GM18873 (cell line): ENCODE measurements at regions not wholly inside any gene's neighbourhood (a gene's known extent, or its start where the extent isn't known, plus 50 kb on each side); places are given as distances from the start of the nearest gene placed in this dataset.

ENCODE experiments used
- ATAC-seq: cut with Tn5 transposase; IDR thresholded peaks from one replicate; pipeline ENCODE4 v1.9.1; 2021; ENCODE audit warnings: mild to moderate bottlenecking, moderate library complexity, moderate number of reproducible peaks; ENCODE audit not compliant: unreplicated experiment, low FRiP score

DNA sequence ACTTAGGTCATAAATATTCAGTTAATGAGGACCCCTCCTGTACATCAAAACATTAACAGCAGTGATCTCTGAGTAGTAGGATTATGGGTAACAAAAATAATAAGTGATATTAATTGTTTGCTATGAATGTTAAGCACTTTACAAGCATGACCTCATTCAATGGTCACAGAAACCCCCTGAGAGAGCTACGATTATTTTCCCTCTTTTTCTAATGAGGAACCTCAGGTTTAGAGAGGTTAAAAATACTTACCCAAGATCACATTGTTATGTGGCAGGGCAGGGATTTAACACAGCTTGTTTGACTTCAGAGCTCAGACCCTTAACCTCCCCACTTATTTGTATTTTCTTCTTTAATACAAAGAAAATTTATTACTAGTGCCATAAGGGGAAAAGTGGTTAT lies 228.2 kb downstream of the TBL1XR1 start:
- ATAC-seq, result no peak

DNA sequence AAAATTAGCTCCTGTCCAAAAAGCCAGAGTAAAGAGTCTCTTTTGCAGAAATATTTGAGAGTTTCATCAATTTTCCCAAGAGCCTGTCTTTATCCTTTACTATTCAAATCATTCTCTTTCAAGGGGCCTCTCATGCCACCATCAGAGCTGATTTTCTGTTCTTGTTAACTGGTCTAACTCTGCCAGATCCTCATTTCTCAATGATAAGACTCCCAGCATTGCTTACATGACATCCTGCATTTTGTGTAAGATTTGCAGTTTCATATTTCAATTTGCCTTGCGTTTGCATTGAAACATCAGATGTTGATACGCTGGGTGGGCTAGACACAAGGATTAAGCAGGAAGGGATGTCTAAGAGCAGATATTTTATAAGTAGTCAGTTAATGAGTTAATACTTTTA lies 228.7 kb downstream of the TBL1XR1 start:
- ATAC-seq, result no peak

DNA sequence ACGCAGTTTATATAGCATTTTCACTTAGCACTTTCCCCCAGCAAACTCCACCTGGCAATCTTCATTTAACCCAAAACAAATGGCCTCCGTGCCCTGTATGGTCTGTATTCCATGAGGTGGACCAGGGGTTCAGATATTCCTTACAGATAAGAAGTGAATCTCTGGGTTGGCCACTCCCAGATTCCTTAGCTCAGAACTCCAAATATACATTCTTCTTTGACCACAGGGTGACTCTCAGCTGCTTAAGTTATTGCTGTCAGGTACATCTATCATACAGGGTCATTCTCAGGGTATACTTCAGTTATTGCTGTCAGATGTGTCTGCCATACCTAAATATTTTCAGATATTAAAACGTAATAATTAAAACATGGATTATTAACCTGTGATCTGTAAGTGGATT lies 229.8 kb downstream of the TBL1XR1 start:
- ATAC-seq, result no peak

DNA sequence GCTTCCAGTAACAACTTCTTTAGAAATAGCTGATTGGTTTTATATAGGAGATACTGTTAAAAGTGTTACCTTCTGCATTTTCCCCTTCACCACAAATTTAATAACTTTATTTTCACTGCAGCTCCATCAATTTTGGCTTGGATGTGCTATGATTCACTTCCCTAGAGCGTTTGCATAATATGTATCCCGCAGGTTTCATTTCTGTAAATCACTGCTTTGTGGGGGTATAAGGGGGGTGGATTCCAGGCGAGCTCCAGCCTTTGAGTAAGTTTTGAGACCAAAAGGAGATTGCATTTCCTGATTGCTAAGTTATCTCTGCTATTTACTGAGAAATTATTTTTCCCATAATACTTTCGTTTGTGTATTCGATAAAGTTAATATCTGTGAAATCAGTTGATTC lies 232.6 kb downstream of the TBL1XR1 start:
- no peak for ATAC-seq

DNA sequence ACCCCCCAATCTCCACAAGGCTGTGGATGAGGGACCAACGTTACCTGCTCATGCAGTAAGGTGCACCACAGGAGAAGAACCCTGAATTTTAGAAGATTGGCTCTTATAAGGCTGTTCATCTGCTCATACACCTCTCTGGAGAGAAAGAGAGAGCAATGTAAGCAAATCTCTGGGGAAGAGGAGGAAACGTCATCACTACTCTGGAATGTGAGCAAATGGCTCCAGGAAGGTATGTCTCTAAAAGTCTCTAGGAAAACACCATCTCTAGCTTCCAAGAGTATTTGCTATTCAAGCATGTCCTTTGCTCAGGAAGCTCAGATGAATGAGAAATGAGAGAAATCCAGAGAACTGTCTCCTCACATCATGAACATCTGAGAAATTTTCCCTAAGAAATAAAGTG lies 235.4 kb downstream of the TBL1XR1 start:
- ATAC-seq, result no peak

DNA sequence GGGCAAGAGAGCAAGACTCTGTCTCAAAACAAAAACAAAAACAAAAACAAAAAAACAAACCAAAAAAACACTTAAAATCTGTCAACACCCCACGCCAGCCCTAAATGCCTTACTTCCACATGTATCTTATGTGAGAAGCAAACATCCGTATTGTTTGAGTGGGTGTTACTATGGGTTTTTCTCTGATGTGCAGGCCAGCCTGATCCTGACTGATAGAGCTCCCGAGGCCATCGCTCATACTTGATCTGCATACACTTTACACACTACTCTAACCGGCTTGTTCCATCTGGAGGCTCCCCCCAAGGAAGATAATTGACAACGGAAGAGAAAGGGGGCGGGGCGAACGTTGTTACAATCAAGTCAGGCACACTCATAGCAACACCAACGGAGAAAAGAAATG lies 237.4 kb downstream of the TBL1XR1 start:
- ATAC-seq, result no peak

DNA sequence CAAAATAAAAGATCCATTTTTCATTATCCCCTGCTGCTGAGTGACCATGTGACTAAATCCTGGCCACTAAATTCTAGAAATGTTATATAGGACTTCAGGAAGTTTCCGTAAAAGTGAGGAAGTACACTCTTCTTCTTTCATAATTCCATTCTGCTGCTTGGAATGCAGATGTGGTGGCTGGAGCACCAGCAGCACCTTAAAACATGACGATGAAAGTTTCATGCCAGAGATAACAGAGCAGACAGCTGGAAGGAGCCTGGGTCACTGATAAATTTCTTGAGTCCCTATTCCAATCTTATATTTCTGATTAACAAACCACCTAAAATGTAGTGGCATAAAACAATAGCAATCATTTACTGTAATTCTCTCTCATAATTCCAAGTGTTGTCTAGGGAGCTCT lies 238.7 kb downstream of the TBL1XR1 start:
- no peak for ATAC-seq

DNA sequence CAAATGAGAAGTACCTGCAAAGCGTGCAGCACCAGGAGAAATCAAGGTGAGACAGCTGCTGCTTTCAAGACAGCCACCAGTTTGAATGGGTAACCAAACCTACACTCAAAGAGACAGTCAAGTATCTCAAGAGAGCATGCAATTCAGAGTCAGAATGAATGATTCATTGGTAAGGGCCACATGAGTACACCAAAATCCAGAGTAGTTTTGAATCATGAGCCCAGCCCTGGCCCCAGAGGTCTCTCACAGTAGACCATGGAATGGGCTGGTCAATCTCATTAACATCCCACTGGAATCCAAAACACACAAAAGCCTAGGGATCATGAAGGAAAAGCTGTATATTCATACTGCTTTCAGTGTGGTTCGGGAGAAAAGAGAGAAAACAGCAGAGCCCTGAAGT lies 242.8 kb downstream of the TBL1XR1 start:
- no peak for ATAC-seq

DNA sequence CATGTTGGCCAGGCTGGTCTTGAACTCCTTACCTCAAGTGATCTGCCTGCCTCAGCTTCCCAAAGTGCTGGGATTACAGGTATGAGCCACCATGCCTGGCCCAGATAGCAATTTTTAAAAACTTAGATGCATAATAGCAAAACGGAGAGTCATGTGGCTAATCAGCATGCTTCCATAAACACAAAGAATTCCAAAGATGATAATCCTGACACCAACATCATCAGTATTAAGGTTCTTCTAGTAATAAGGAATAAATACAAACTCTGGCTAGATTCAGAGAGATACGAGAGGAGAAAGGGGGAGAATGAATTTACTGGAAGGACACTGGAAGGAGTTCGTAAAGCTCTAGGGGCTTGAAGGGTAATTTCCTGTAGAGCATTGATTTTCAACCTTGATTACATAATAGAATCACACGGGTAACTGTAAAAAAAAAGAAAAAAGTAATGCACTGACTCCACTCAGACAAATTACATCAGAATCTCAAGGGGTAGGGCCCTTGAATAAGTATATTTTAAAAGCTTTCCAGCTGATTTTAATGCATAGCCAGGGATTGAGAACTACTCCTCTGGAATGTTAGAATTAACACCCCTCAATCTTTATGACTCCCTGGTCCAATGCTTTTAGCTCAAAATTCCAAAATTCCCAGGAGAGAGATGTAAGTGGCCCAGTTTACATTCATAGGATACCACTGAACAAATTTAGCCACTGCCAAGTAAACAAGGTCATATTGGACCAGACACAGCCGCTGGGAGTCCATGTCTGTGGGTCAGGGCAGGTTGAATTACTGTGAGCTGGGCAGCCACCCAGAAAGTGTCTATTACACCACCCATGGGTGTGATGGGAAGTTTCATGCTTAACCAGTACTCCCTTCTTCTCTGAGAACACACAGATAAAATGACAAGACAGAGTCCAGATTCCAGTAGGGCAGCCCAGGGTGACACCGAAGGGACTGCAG lies 243.9 kb downstream of the TBL1XR1 start:
- no peak for ATAC-seq

DNA sequence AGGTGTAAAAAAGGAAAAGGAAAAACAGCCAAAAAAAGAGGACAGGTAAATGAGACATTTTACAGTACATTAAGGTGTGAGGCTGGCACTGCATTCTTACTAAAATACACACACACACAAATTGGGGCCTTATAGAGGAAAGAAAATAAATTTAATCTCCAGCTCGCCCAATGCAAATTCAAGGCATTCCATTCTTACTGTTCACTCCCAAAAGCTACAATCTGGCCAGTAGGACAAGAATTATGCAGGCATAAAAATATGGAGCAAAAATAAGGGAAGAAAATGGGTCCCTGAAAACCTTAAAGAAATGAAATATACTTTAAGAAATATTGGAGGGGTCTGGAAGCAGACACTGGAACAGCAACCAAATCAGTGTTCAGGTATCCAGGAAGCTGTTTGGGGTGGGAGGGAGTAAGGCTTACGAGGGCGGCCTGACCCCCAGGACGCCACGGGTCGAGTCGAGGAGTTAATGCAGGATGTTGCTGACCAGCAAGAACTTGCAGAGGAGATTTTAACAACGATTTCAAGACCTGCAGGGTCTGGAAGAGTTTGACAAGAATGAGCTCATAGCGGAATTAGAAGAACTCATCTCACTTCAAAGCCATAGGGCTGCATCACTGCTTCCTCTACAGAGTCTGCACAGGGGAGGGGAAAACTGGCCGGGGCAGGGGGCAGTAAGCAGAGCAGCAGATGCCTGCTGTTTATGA lies 245.5 kb downstream of the TBL1XR1 start:
- no peak for ATAC-seq

DNA sequence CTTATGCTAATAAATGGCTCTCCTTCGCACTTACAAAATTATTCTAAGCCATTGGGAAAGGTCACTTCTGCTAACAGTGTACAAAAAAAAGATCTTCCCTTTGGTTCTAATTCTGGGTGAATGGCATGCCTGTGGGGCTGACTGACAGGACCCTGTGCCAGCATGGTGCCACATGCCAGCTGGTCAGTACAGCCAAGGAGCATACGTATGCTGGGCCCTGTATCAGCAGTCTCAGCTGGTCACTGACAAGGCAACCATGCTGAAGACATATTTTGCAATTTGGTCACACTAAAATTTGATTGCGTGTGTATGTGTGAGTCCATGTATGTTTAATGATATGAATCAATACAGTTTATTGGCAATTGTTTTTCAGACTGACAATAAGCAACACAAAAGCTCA lies 246.1 kb downstream of the TBL1XR1 start:
- ATAC-seq, result no peak

DNA sequence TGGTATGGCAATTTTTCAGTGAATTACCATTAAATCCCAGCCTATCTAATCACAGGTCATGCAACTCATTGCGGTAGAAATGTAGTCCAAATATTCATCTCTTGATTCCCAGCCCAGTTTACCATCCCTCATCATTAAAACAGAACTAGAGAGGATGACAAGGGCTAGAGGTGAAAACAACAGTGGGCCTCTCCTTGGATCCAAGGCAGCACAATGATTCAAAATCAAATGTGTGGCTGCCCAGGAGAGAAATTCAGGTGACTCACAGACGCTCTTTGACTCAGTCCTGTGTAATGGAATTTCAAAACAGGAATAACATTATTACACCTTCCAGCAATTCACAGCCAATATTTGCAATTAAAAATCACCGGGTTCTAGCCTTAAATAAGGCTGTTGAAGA lies 246.5 kb downstream of the TBL1XR1 start:
- no peak for ATAC-seq

DNA sequence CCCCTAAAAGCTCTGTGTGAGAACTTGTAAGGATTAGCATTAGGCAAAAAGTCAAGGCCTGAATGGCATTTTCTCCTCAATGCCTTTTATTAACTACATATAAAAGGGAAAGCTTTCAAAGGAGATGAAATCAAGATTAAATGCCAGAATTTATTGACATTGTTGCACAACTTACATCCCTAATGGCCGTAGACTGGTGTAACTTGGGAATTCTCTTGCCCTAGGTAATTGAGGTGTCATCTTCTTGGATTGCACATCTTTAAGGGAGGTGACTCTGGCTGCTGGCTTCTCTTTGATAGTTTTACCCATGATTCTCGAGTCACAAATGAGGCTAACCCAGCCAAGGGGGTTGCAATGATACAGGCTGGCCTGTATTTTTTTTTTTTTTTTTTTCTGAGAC lies 249.1 kb downstream of the TBL1XR1 start:
- no peak for ATAC-seq

DNA sequence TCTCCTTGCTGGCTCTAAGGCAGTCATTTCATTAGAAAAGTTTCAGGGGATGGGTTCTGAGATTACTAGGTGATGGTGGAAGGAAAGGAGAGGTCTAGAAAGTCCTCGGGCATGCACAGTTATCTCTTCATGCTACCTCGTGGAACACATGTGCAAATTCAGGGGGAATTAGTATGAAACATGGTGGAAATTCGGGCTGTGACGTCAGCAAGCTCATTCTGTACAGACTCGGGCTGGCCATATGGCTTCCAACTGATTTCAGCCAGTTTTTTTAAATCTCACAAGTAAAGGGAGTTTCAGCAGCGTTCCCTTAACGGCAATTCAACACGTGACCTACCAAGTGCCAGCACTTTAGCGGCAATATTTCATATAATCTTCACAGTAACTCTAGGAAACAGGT lies 251.1 kb downstream of the TBL1XR1 start:
- ATAC-seq, result no peak

DNA sequence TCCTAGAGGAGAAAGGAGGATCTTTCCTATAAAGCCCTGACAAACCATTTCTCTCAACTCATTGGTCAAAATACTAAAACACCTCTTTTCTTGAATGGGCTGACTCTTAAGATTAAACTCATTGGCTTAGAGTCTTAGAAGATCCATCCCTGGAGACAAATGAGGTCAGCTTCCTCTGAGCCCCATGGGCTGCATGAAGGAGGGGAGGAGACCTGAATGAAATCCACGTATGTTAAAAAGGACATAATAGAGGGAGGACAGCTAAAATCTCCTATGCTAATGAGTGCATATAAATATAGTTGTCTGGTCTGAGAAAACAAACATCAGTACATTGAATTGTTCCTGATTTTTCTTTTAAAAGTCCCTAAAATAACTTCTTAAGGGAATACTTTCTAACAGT lies 255.0 kb downstream of the TBL1XR1 start:
- no peak for ATAC-seq

DNA sequence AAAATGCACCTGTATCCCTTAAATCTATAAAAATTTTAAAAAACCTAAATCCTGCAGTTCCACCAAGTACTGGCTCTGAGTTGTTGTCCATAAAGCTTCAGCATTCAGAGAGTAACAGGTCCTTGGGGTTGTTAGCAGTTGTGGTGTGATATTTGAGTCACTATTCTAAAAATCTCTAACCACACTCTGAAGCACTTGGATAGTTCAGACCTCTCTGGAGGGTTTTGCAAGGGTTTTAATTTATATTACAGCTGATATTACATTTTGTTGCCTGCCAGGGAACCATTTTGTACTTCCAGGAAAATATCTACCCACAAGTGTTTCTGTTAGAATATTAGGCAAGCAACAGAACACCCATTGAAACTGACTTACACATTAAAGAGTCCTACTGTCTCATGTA lies 255.6 kb downstream of the TBL1XR1 start:
- ATAC-seq, result no peak

DNA sequence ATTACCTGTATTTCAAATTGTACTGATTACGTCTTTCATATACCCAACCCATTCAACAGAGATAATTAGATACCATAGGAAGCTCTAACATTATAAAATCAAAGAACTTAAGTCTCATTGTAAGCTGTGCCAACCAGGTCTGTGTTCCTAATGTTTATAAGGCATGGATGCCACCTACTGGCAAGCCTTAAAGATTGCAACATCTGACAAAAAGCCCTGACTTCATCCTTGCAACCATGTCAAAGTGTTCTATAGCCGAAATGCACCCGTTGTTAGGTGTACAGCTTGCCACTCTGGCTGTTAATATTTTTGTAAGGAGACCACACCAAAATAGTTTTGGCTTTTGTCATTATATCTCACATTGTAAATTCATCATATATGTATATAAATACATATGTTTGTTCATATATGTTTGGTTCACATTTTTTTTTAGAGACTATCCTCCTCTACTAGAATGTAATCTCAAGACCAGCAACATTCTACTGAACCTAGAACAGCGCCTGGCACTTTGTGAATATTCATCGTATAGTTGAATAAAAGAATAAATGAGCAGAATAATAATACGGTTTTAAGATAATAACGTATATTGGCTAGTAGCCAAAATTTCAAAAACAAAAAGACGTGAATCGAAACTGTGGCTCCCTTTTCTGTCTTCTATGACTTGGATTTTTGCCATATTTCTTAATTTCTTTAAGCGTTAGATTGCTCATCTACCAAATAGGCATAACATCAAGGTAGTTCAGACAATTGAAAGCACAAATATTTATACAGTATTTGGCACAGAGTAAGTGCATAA lies 258.1 kb downstream of the TBL1XR1 start:
- peak; percentile 91 for ATAC-seq

DNA sequence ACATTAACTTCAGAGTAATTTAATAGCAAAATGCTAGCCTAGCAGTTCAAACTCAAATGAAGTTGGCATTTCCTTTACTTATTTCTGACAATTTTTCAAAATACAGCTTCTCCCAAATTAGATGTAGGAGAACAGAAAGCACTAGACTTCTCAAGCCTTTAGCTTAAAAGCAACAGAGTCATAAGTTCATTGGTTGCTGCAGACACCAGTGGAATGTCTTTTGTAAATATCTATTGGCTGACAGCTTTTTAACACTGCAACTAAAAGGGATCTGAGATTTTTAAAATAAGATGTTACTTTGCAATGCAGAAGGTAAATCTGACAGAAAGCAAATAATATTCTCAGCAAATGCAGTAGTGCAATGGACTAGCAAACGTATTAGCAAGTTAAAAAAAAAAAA lies 259.3 kb downstream of the TBL1XR1 start:
- ATAC-seq, result no peak

DNA sequence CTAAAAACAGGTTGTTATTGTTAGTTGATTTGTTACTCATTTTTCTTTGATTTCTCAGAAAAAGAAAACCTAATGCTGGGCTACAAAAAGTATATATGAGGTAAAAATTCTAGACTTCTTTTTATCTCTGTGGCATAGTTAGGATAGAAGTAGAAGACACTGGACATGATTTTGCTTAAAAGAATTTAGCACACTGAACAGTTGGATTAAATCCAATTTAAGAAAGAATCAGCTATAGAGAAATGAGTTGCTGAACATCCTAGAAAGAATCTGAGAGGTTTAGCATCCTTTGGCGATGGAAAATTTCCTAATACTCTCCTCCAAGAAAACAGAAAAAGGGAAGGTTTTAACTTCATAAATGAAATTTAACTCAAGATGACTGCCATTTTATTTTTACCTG lies 259.7 kb downstream of the TBL1XR1 start:
- no peak for ATAC-seq

DNA sequence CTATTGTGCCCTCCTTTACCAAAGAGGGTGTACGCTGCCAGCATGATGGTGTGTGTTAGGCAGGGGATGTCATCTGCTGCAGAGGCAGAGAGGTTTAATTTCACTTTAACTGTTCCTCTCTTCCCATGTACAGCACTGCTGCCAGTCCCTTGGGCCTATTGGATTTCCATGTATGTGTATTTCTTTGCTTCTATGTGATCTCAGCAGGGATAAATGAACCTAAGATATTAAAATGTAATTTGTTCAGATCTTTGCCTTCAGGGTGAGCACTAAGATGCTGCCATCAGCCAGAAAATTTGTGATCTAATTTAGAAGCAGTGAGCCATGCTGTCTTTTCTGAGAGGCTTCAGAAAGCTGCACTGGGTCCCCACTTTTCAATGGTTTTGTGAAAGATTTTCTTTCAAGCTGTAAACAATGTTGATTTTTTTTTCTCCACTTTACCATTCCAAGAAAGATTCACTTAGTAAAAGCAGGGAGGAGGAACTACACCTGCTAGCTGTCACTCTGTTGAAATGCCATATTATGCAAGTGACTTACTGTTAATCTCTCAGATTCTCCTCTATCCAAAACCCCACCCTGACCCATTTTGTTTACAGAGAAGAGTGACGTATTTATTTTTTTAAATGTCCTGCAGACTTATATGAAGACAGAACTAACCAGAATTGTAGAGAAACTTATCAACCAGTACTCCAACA lies 261.9 kb downstream of the TBL1XR1 start:
- ATAC-seq, result no peak

DNA sequence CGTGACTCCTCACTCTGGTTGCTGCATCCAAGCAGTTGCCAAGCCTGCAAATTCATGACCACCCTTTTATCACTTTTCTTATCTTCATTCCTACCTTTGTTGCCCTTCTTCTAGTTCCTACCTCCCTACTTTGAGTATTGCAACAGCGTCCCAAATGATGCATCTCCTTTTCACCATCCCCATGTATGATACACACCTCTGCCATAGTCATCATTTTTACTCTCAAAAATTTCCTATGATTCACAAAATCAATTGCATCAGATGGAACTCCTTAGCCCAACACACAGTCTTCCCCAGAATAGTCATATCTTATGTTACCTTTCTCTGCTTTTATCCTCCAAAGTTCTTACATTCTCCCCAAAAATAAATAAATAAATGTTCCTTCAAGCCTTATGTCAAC lies 262.6 kb downstream of the TBL1XR1 start:
- ATAC-seq, result no peak
